K562 (cell line): ENCODE measurements at regions not wholly inside any gene's neighbourhood (a gene's known extent, or its start where the extent isn't known, plus 50 kb on each side); places are given as distances from the start of the nearest gene placed in this dataset.

Experiments
- ATAC-seq: fragments of 200-7000 bp; cut with Tn5 transposase; 3 replicates; pipeline ENCODE4 v1.9.1; 2020; ENCODE audit warnings: moderate library complexity
- BruUV-seq: library from RNA; stranded (reverse); fragments of 400-500 nt; replicated peaks from 2 replicates; lab custom pipeline; 2021; lab: Mats Ljungman, UMichigan
- CTCF ChIA-PET: fragments of 300-600 bp; formaldehyde crosslinking; extraction: SDS; loops from one replicate; lab custom pipeline; 2021; ENCODE audit warnings: low intra/inter-chr PET ratio; lab: Yijun Ruan, JAX
- POLR2A ChIA-PET: fragments of 300-600, 350-650 bp; sonication (Branson Sonifier 250); formaldehyde crosslinking; extraction: SDS; loops from one replicate; lab custom pipeline; 2021; ENCODE audit warnings: antibody characterized with exemption, inconsistent platforms; lab: Yijun Ruan, JAX
- DNase-seq, 4 experiments: peaks; one replicate each; pipeline versions ENCODE4 v3.0.0 to v3.0.0-alpha.2; 2011 to 2018; ENCODE audit warnings: low spot score in 3 of 4, mixed read lengths in 3 of 4; ENCODE audit errors: extremely low read depth in 1 of 4
- FAIRE-seq: peaks from 2 replicates; lab custom pipeline; 2011; peaks lifted over from hg19 to GRCh38; lab: Jason Lieb, UNC
- H2AFZ ChIP-seq: 2 replicates; pipeline ENCODE4 v1.6.0; 2011; ENCODE audit warnings: low read depth, low read length, control low read depth, inconsistent platforms
- H3K27ac ChIP-seq: fragments of 200-600 bp; 3 replicates; pipeline ENCODE4 v1.8.0; 2011; ENCODE audit warnings: low read depth, mild to moderate bottlenecking, control low read depth, inconsistent platforms, low read length, moderate library complexity, mixed read lengths; ENCODE audit errors: extremely low read depth
- H3K27me3 ChIP-seq, 2 experiments: fragments of 300-600 bp in 1 of 2; 2 replicates in 1 of 2; 3 replicates in 1 of 2; pipeline versions ENCODE4 v1.6.0 to v1.8.0; 2011; ENCODE audit warnings: inconsistent platforms in 2 of 2, low read length in 2 of 2, mild to moderate bottlenecking in 1 of 2, mixed read lengths in 1 of 2, moderate library complexity in 1 of 2; ENCODE audit not compliant: control insufficient read depth in 2 of 2, insufficient read depth in 2 of 2
- H3K36me3 ChIP-seq: fragments of 300-600 bp; 3 replicates; pipeline ENCODE4 v1.8.0; 2011; ENCODE audit warnings: mild to moderate bottlenecking, low read length, inconsistent platforms; ENCODE audit not compliant: control insufficient read depth, insufficient read depth
- H3K4me1 ChIP-seq, 2 experiments: fragments of 200-600 bp in 1 of 2; replicated peaks in 1 of 2; 2 replicates in 1 of 2; 3 replicates in 1 of 2; pipeline versions ENCODE4 v1.5.1 to v1.8.0; 2011; ENCODE audit warnings: inconsistent platforms in 2 of 2, low read length in 2 of 2, mild to moderate bottlenecking in 1 of 2, mixed read lengths in 1 of 2, moderate library complexity in 1 of 2; ENCODE audit not compliant: control insufficient read depth in 2 of 2, insufficient read depth in 2 of 2
- H3K4me2 ChIP-seq: 2 replicates; pipeline ENCODE4 v1.6.1; 2011; ENCODE audit warnings: low read length, control low read depth, inconsistent platforms, mixed read lengths; ENCODE audit not compliant: insufficient read depth
- H3K4me3 ChIP-seq: fragments of 200-600 bp; sonication (generic), shearing (Covaris generic); 2 replicates; pipeline ENCODE4 v1.5.1; 2016; ENCODE audit warnings: control low read depth, inconsistent platforms
- H3K79me2 ChIP-seq: fragments of 200-600 bp; 3 replicates; pipeline ENCODE4 v1.8.0; 2011; ENCODE audit warnings: low read length, inconsistent platforms; ENCODE audit not compliant: control insufficient read depth, insufficient read depth
- H3K9ac ChIP-seq, 2 experiments: 2 replicates each; pipeline versions ENCODE4 v1.6.0 to v1.6.1; 2011; ENCODE audit warnings: low read depth in 2 of 2, low read length in 2 of 2, control low read depth in 1 of 2, inconsistent platforms in 1 of 2, mild to moderate bottlenecking in 1 of 2, mixed read lengths in 1 of 2; ENCODE audit not compliant: insufficient read depth in 1 of 2
- H3K9me1 ChIP-seq: one replicate; pipeline ENCODE4 v1.6.0; 2011; ENCODE audit warnings: inconsistent platforms, mild to moderate bottlenecking, low read length, moderate library complexity; ENCODE audit not compliant: control insufficient read depth, insufficient read depth
- H3K9me3 ChIP-seq: replicated peaks from 2 replicates; pipeline ENCODE4 v1.5.1; 2011; ENCODE audit warnings: low read depth, low read length, inconsistent platforms; ENCODE audit not compliant: control insufficient read depth, insufficient read depth
- H4K20me1 ChIP-seq: replicated peaks from 2 replicates; pipeline ENCODE4 v1.6.1; 2011; ENCODE audit warnings: low read length, inconsistent platforms, mixed read lengths; ENCODE audit not compliant: control insufficient read depth, insufficient read depth
- CBX1 ChIP-seq: sonication (generic); IDR thresholded peaks from 2 replicates; pipeline ENCODE4 v1.6.1; 2016; ENCODE audit warnings: antibody characterized with exemption, low read depth, mild to moderate bottlenecking
- GATA2 ChIP-seq: sonication (generic); formaldehyde crosslinking; IDR thresholded peaks from 2 replicates; pipeline ENCODE4 v1.4.0; 2020; ENCODE audit warnings: mild to moderate bottlenecking, missing genetic modification reagents
- GTF2F1 ChIP-seq: IDR thresholded peaks from 2 replicates; pipeline ENCODE4 v1.6.1; 2011; ENCODE audit warnings: low read depth, low read length, improper control_type of control experiment
- HMG20B ChIP-seq: fragments of 250-450 bp; sonication (Bioruptor Pico); IDR thresholded peaks from 2 replicates; pipeline ENCODE4 v1.5.0; 2021; ENCODE audit warnings: mild to moderate bottlenecking
- KLF16 ChIP-seq: IDR thresholded peaks from 2 replicates; pipeline ENCODE4 v1.6.1; 2016; ENCODE audit warnings: antibody characterized with exemption
- LEF1 ChIP-seq: fragments of 450-650 bp; IDR thresholded peaks from 2 replicates; pipeline ENCODE4 v1.6.1; 2016; ENCODE audit warnings: mild to moderate bottlenecking
- SAFB ChIP-seq: fragments of 200-400 bp; formaldehyde crosslinking; IDR thresholded peaks from 2 replicates; pipeline ENCODE4 v1.6.1; 2017; ENCODE audit warnings: low read depth, low read length, borderline replicate concordance
- SMARCA5 ChIP-seq: fragments of 450-650 bp; IDR thresholded peaks from 2 replicates; pipeline ENCODE4 v1.6.1; 2016
- TCF7L2 ChIP-seq: fragments of 150-350 bp; IDR thresholded peaks from 2 replicates; pipeline ENCODE4 v1.6.1; 2016; ENCODE audit warnings: low read depth, mild to moderate bottlenecking, low read length, moderate library complexity
- TEAD1 ChIP-seq, 2 experiments: fragments of 450-650 bp in 1 of 2; sonication (generic) in 1 of 2; formaldehyde crosslinking; IDR thresholded peaks; 2 replicates each; pipeline versions ENCODE4 v1.4.0 to v1.8.0; 2020 to 2022; ENCODE audit warnings: mild to moderate bottlenecking in 2 of 2, missing genetic modification reagents in 1 of 2
- ZBTB17 ChIP-seq: fragments of 450-650 bp; formaldehyde crosslinking; IDR thresholded peaks from 2 replicates; pipeline ENCODE4 v1.4.0; 2020; ENCODE audit warnings: mild to moderate bottlenecking
- ZNF124 ChIP-seq: sonication (generic); formaldehyde crosslinking; IDR thresholded peaks from 2 replicates; pipeline ENCODE4 v1.8.1; 2022; ENCODE audit warnings: missing genetic modification reagents
- WGBS: fragments of 100-300 bp; shearing (Covaris generic); methylation state at CpG from one replicate; pipeline ENCODE4 v1.1.6; 2016; ENCODE audit warnings: low coverage, mixed read lengths; ENCODE audit not compliant: insufficient coverage; ENCODE audit errors: missing lambda C conversion rate; 5-methylcytosine and 5-hydroxymethylcytosine counted together
- in situ Hi-C: fragments of 300-500 bp; cut with MboI; formaldehyde crosslinking; loops from 4 replicates; pipeline ENCODE4 v1.15.0; 2018; ENCODE audit warnings: inconsistent platforms, mixed read lengths
- intact Hi-C: fragments of 100-400 bp; cut with micrococcal nuclease; formaldehyde crosslinking; loops from 2 replicates; pipeline ENCODE4 v1.14.2; 2022
- TF ChIP-seq, protein P1 (sequence below): sonication (generic); formaldehyde crosslinking; IDR thresholded peaks from 2 replicates; pipeline ENCODE4 v1.8.0; 2022; ENCODE audit warnings: mild to moderate bottlenecking, missing genetic modification reagents
- TF ChIP-seq, protein P2 (sequence below): fragments of 250-450 bp; sonication (Bioruptor Pico); IDR thresholded peaks from 2 replicates; pipeline ENCODE4 v1.5.0; 2020; ENCODE audit warnings: mild to moderate bottlenecking, borderline replicate concordance
- TF ChIP-seq, protein P3 (sequence below): fragments of 200-800 bp; sonication (Bioruptor generic); IDR thresholded peaks from 2 replicates; pipeline ENCODE4 v1.6.1; 2017; ENCODE audit warnings: missing genetic modification characterization, missing compliant biosample characterization
- TF ChIP-seq, protein P4 (sequence below): fragments of 450-650 bp; IDR thresholded peaks from 2 replicates; pipeline ENCODE4 v1.6.1; 2018; ENCODE audit warnings: mild to moderate bottlenecking, low read depth; ENCODE audit not compliant: partially characterized antibody

DNA sequence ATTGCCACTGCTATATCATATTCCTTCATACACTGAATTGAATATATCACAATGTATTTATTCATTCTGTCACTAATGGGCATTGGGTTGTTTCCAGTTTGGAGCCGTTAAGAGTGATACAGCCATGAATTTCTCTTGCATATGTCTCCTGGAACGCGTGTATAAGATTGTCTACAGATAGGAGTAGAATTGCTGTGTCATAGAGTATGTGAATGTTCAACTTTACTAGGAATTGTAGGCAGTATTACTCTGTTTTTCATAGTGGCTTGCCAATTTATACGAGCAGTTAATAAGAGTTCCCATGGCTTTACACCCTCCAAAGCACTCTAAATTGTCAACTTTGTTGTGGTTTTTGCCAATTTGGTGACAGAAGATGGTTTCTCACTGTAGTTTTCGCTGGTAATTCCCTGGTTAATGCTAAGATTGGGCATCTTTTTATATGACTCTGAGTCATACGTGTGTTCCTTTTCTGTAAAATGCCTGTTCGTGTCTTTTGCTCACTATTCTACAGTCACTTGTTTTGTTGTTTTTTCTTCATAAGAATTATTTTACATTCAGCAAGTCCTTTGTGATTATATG, 136.1 kb upstream of the LIPC start (continued):
- TF ChIP-seq, protein P1, sequence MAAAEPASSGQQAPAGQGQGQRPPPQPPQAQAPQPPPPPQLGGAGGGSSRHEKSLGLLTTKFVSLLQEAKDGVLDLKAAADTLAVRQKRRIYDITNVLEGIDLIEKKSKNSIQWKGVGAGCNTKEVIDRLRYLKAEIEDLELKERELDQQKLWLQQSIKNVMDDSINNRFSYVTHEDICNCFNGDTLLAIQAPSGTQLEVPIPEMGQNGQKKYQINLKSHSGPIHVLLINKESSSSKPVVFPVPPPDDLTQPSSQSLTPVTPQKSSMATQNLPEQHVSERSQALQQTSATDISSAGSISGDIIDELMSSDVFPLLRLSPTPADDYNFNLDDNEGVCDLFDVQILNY (CRISPR knock-in tag), result no peak
- TF ChIP-seq, protein P2, sequence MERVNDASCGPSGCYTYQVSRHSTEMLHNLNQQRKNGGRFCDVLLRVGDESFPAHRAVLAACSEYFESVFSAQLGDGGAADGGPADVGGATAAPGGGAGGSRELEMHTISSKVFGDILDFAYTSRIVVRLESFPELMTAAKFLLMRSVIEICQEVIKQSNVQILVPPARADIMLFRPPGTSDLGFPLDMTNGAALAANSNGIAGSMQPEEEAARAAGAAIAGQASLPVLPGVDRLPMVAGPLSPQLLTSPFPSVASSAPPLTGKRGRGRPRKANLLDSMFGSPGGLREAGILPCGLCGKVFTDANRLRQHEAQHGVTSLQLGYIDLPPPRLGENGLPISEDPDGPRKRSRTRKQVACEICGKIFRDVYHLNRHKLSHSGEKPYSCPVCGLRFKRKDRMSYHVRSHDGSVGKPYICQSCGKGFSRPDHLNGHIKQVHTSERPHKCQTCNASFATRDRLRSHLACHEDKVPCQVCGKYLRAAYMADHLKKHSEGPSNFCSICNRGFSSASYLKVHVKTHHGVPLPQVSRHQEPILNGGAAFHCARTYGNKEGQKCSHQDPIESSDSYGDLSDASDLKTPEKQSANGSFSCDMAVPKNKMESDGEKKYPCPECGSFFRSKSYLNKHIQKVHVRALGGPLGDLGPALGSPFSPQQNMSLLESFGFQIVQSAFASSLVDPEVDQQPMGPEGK (CRISPR knock-in tag), result no peak
- TF ChIP-seq SMARCA5, result no peak

DNA sequence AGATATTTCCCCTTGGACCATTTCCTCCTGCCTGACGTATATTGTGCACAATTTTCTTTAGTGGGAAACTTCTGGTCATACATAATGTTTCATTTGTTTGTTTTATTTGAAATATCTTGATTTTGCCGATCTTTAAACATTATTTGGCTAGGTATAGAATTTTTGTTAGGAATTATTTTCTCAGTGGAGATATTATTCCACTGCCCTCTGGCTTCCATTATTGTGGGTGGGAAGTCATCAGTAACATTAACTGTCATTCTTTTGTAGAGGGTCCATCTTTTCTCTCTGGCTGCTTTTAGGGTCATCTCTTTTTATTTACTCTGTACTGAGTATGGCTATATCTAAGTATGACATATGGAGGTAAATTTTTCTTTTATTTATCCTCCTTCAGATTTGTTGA, 135.5 kb upstream of the LIPC start:
- H3K4me1 ChIP-seq, result peaks cover 0 to 6% of the 10 kb centered on the region in 2 experiments; a peak in 1 of 5 replicates
- no peak overlapping the region for H3K9ac ChIP-seq
- DNase-seq, result no peak
- H3K9me3 ChIP-seq, result peaks cover 8% of the 10 kb centered on the region
- H3K4me3 ChIP-seq, result no peak overlapping the region
- no peak for ATAC-seq
- no peaks in the 10 kb centered on the region for H3K36me3 ChIP-seq
- no peaks in the 10 kb centered on the region for H3K27me3 ChIP-seq
- WGBS, result 59% methylated on average over 2 of the region's 2 CpGs
- no peak overlapping the region for H2AFZ ChIP-seq
- H3K9me1 ChIP-seq, result no peaks in the 10 kb centered on the region
- intact Hi-C loops (no loop called here), in situ Hi-C loops (no loop called here)
- ChIA-PET CTCF (no interaction called here), POLR2A (no interaction called here)
- no peak overlapping the region for H3K27ac ChIP-seq
- no peaks in the 10 kb centered on the region for H3K79me2 ChIP-seq
- no peak overlapping the region for H3K4me2 ChIP-seq
- no peaks in the 10 kb centered on the region for H4K20me1 ChIP-seq
- FAIRE-seq, result no peak
- BruUV-seq, result no TSS peak
- no peak for TF ChIP-seq HMG20B (CRISPR knock-in tag)
- TF ChIP-seq SAFB, result no peak
- TF ChIP-seq TEAD1 (CRISPR knock-in tag; IDR thresholded peaks at IDR 0.05), result no peak
- TF ChIP-seq KLF16, result no peak
- TF ChIP-seq ZBTB17, result no peak
- TF ChIP-seq, protein P3, sequence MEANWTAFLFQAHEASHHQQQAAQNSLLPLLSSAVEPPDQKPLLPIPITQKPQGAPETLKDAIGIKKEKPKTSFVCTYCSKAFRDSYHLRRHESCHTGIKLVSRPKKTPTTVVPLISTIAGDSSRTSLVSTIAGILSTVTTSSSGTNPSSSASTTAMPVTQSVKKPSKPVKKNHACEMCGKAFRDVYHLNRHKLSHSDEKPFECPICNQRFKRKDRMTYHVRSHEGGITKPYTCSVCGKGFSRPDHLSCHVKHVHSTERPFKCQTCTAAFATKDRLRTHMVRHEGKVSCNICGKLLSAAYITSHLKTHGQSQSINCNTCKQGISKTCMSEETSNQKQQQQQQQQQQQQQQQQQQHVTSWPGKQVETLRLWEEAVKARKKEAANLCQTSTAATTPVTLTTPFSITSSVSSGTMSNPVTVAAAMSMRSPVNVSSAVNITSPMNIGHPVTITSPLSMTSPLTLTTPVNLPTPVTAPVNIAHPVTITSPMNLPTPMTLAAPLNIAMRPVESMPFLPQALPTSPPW (CRISPR knock-in tag), result no peak
- no peak for TF ChIP-seq TCF7L2
- peak; percentile 36; the same call in 1 of the 2 replicates for TF ChIP-seq CBX1
- no peak for TF ChIP-seq ZNF124 (CRISPR knock-in tag)
- TF ChIP-seq GTF2F1, result no peak
- TF ChIP-seq LEF1, result no peak
- TF ChIP-seq, protein P4, sequence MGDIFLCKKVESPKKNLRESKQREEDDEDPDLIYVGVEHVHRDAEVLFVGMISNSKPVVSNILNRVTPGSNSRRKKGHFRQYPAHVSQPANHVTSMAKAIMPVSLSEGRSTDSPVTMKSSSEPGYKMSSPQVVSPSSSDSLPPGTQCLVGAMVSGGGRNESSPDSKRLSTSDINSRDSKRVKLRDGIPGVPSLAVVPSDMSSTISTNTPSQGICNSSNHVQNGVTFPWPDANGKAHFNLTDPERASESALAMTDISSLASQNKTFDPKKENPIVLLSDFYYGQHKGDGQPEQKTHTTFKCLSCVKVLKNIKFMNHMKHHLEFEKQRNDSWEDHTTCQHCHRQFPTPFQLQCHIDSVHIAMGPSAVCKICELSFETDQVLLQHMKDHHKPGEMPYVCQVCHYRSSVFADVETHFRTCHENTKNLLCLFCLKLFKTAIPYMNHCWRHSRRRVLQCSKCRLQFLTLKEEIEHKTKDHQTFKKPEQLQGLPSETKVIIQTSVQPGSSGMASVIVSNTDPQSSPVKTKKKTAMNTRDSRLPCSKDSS, result peak; percentile 50
- no peak for TF ChIP-seq GATA2 (CRISPR knock-in tag)
